GM12878 (cell line): ENCODE measurements at regions not wholly inside any gene's neighbourhood (a gene's known extent, or its start where the extent isn't known, plus 50 kb on each side); places are given as distances from the start of the nearest gene placed in this dataset.

ENCODE experiments used
- ATAC-seq: fragments of 200-7000 bp; cut with Tn5 transposase; 3 replicates; pipeline ENCODE4 v1.9.1; 2020; ENCODE audit warnings: mild to moderate bottlenecking, moderate library complexity
- BruUV-seq: library from RNA; stranded (reverse); fragments of 400-500 nt; replicated peaks from 2 replicates; lab custom pipeline; 2021; lab: Mats Ljungman, UMichigan
- CTCF ChIA-PET: fragments of 300-600 bp; sonication (Branson Sonifier 250); formaldehyde crosslinking; extraction: SDS; loops from one replicate; lab custom pipeline; 2021; ENCODE audit warnings: inconsistent platforms; lab: Yijun Ruan, JAX
- POLR2A ChIA-PET: fragments of 350-600 bp; formaldehyde crosslinking; extraction: SDS; loops from one replicate; lab custom pipeline; 2021; ENCODE audit warnings: inconsistent platforms; lab: Charles Lee
- RAD21 ChIA-PET: fragments of 300-600 bp; sonication (Branson Sonifier 250); formaldehyde crosslinking; loops from one replicate; lab custom pipeline; 2023; ENCODE audit warnings: antibody characterized with exemption; ENCODE audit not compliant: unreplicated experiment; lab: Charles Lee
- SMC1A ChIA-PET: fragments of 300-600 bp; sonication (Branson Sonifier 250); formaldehyde crosslinking; loops from one replicate; lab custom pipeline; 2023; ENCODE audit not compliant: unreplicated experiment, uncharacterized antibody; lab: Charles Lee
- DNase-seq: peaks from one replicate; pipeline ENCODE4 v3.0.0-alpha.2; 2011; ENCODE audit warnings: low read depth, low spot score
- FAIRE-seq: peaks from 3 replicates; lab custom pipeline; 2011; peaks lifted over from hg19 to GRCh38; lab: Jason Lieb, UNC
- H2AFZ ChIP-seq: 2 replicates; pipeline ENCODE4 v1.6.0; 2011; ENCODE audit warnings: low read depth, low read length, control low read depth; ENCODE audit not compliant: control insufficient read depth
- H3K27ac ChIP-seq: 2 replicates; pipeline ENCODE4 v1.5.1; 2011; ENCODE audit warnings: control low read depth; ENCODE audit not compliant: control insufficient read depth, insufficient read depth
- H3K27me3 ChIP-seq, 2 experiments: replicated peaks in 1 of 2; 2 replicates each; pipeline versions ENCODE4 v1.6.0 to v1.6.1; 2011; ENCODE audit warnings: low read length in 1 of 2; ENCODE audit not compliant: control insufficient read depth in 2 of 2, insufficient read depth in 2 of 2
- H3K36me3 ChIP-seq, 2 experiments: 2 replicates each; pipeline ENCODE4 v1.5.1; 2011; ENCODE audit warnings: low read length in 1 of 2; ENCODE audit not compliant: control insufficient read depth in 2 of 2, insufficient read depth in 2 of 2
- H3K4me1 ChIP-seq: 2 replicates; pipeline ENCODE4 v1.6.1; 2011; ENCODE audit warnings: mild to moderate bottlenecking, low read length, moderate library complexity, mixed read lengths; ENCODE audit not compliant: control insufficient read depth, insufficient read depth
- H3K4me2 ChIP-seq: 2 replicates; pipeline ENCODE4 v1.6.0; 2011; ENCODE audit warnings: control low read depth; ENCODE audit not compliant: control insufficient read depth, insufficient read depth
- H3K4me3 ChIP-seq: fragments of 200-600 bp; sonication (generic); 2 replicates; pipeline ENCODE4 v1.5.1; 2016
- H3K79me2 ChIP-seq: 2 replicates; pipeline ENCODE4 v1.6.0; 2011; ENCODE audit warnings: low read length; ENCODE audit not compliant: control insufficient read depth, insufficient read depth
- H3K9ac ChIP-seq: 2 replicates; pipeline ENCODE4 v1.8.0; 2011; ENCODE audit warnings: low read length, control low read depth, mixed read lengths; ENCODE audit not compliant: control insufficient read depth, insufficient read depth
- H3K9me3 ChIP-seq: replicated peaks from 3 replicates; pipeline ENCODE4 v1.5.1; 2011; ENCODE audit warnings: mild to moderate bottlenecking, low read length; ENCODE audit not compliant: control insufficient read depth, insufficient read depth
- H4K20me1 ChIP-seq: 2 replicates; pipeline ENCODE4 v1.6.0; 2011; ENCODE audit not compliant: control insufficient read depth, insufficient read depth
- BMI1 ChIP-seq: fragments of 450-650 bp; IDR thresholded peaks from 2 replicates; pipeline ENCODE4 v1.6.1; 2016; ENCODE audit warnings: mild to moderate bottlenecking, moderate library complexity, borderline replicate concordance
- CREB1 ChIP-seq: IDR thresholded peaks from 2 replicates; pipeline ENCODE4 v1.6.1; 2012; ENCODE audit warnings: low read depth, mild to moderate bottlenecking, inconsistent platforms
- EZH2 ChIP-seq: IDR thresholded peaks from 2 replicates; pipeline ENCODE4 v1.6.1; 2012; ENCODE audit warnings: low read depth, mild to moderate bottlenecking, control low read depth, inconsistent platforms, low read length, borderline replicate concordance; ENCODE audit not compliant: control insufficient read depth
- GABPA ChIP-seq: IDR thresholded peaks from 2 replicates; pipeline ENCODE4 v1.6.1; 2014; ENCODE audit warnings: antibody characterized with exemption, low read depth, mild to moderate bottlenecking, inconsistent platforms
- IRF4 ChIP-seq: IDR thresholded peaks from 2 replicates; pipeline ENCODE4 v1.6.1; 2011; ENCODE audit warnings: low read depth, low read length
- MTA2 ChIP-seq: fragments of 450-650 bp; IDR thresholded peaks from 2 replicates; pipeline ENCODE4 v1.6.1; 2016; ENCODE audit warnings: low read depth, mild to moderate bottlenecking, moderate library complexity
- MYC ChIP-seq: IDR thresholded peaks from 2 replicates; pipeline ENCODE4 v1.6.1; 2011; ENCODE audit warnings: mild to moderate bottlenecking, low read length, moderate library complexity, inconsistent platforms; ENCODE audit not compliant: insufficient read depth, insufficient replicate concordance, insufficient read length, severe bottlenecking
- NFIC ChIP-seq: IDR thresholded peaks from 2 replicates; pipeline ENCODE4 v1.6.1; 2012; ENCODE audit warnings: low read depth, mild to moderate bottlenecking, inconsistent platforms, low read length, moderate library complexity
- SIN3A ChIP-seq: IDR thresholded peaks from 2 replicates; pipeline ENCODE4 v1.6.1; 2012; ENCODE audit warnings: low read depth, low read length, improper control_type of control experiment
- SREBF1 ChIP-seq: IDR thresholded peaks from 2 replicates; pipeline ENCODE4 v1.6.1; 2012; ENCODE audit warnings: mild to moderate bottlenecking, low read length
- YY1 ChIP-seq: IDR thresholded peaks from 2 replicates; pipeline ENCODE4 v1.6.1; 2011; ENCODE audit warnings: low read depth, mild to moderate bottlenecking, low read length
- ZBED1 ChIP-seq: IDR thresholded peaks from 2 replicates; pipeline ENCODE4 v1.6.1; 2016; ENCODE audit warnings: borderline replicate concordance
- ZNF207 ChIP-seq: fragments of 450-650 bp; IDR thresholded peaks from 2 replicates; pipeline ENCODE4 v1.6.1; 2014; ENCODE audit warnings: antibody characterized with exemption, mild to moderate bottlenecking, borderline replicate concordance
- in situ Hi-C: fragments of 300-500 bp; cut with MboI; formaldehyde crosslinking; loops from 9 replicates; pipeline ENCODE4 v1.14.3; 2018; ENCODE audit warnings: mixed read lengths
- intact Hi-C: fragments of 100-400 bp; cut with micrococcal nuclease; formaldehyde crosslinking; loops from one replicate; pipeline ENCODE4 v1.14.2; 2022; ENCODE audit not compliant: unreplicated experiment
- TF ChIP-seq, protein P1 (sequence below): fragments of 450-650 bp; formaldehyde crosslinking; IDR thresholded peaks from 2 replicates; pipeline ENCODE4 v1.5.0; 2022; ENCODE audit warnings: mild to moderate bottlenecking, missing genetic modification characterization
- TF ChIP-seq, protein P2 (sequence below): IDR thresholded peaks from 2 replicates; pipeline ENCODE4 v1.6.1; 2011; ENCODE audit warnings: low read depth, low read length, improper control_type of control experiment, borderline replicate concordance
- TF ChIP-seq, protein P3 (sequence below): IDR thresholded peaks from 2 replicates; pipeline ENCODE4 v1.6.1; 2012; ENCODE audit warnings: improper control_type of control experiment, low read depth, low read length; ENCODE audit not compliant: insufficient replicate concordance

DNA sequence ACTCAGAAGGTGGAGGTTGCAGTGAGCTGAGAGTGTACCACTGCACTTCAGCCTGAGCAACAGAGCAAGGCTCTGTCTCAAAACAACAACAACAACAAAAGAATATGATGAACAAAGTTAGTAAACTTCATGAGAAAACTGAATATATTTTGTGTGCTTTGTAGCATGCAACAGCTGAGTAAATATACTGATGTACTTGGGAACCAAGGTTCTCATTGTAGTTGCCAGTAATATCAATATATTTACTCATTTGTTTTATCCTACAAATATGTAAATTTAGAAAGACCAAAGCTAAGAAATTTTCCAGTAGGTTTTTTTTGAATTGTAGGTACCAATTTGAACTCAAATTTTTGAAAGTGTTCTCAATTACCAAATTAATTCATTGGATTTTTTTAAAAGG is 127.2 kb downstream of the IPO8 start:
- no TSS peak for BruUV-seq
- intact Hi-C loops = no loop called here
- ChIA-PET POLR2A (no interaction called here), SMC1A (no interaction called here), RAD21 (no interaction called here), CTCF (no interaction called here)
- Histone ChIP-seq H3K36me3 (no peaks in the 10 kb centered on the region), H3K4me1 (no peaks in the 10 kb centered on the region), H3K79me2 (no peaks in the 10 kb centered on the region), H3K9me3 (no peaks in the 10 kb centered on the region), H2AFZ (no peak overlapping the region), H3K27me3 (no peaks in the 10 kb centered on the region), H3K4me2 (no peak overlapping the region), H4K20me1 (no peaks in the 10 kb centered on the region), H3K4me3 (no peak overlapping the region), H3K9ac (no peak overlapping the region), H3K27ac (no peak overlapping the region)
- DNase-seq (no peak), ATAC-seq (no peak), FAIRE-seq (no peak)
- in situ Hi-C loops = no loop called here
- TF ChIP-seq GABPA (no peak), CREB1 (no peak), ZNF207 (no peak), SIN3A (no peak), YY1 (no peak), NFIC (no peak), SREBF1 (no peak), EZH2 (no peak), ZBED1 (no peak), IRF4 (no peak), MTA2 (no peak), BMI1 (no peak), MYC (no peak)
- TF ChIP-seq, protein P1, sequence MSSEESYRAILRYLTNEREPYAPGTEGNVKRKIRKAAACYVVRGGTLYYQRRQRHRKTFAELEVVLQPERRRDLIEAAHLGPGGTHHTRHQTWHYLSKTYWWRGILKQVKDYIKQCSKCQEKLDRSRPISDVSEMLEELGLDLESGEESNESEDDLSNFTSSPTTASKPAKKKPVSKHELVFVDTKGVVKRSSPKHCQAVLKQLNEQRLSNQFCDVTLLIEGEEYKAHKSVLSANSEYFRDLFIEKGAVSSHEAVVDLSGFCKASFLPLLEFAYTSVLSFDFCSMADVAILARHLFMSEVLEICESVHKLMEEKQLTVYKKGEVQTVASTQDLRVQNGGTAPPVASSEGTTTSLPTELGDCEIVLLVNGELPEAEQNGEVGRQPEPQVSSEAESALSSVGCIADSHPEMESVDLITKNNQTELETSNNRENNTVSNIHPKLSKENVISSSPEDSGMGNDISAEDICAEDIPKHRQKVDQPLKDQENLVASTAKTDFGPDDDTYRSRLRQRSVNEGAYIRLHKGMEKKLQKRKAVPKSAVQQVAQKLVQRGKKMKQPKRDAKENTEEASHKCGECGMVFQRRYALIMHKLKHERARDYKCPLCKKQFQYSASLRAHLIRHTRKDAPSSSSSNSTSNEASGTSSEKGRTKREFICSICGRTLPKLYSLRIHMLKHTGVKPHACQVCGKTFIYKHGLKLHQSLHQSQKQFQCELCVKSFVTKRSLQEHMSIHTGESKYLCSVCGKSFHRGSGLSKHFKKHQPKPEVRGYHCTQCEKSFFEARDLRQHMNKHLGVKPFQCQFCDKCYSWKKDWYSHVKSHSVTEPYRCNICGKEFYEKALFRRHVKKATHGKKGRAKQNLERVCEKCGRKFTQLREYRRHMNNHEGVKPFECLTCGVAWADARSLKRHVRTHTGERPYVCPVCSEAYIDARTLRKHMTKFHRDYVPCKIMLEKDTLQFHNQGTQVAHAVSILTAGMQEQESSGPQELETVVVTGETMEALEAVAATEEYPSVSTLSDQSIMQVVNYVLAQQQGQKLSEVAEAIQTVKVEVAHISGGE (CRISPR knock-in tag) = no peak
- TF ChIP-seq, protein P2, sequence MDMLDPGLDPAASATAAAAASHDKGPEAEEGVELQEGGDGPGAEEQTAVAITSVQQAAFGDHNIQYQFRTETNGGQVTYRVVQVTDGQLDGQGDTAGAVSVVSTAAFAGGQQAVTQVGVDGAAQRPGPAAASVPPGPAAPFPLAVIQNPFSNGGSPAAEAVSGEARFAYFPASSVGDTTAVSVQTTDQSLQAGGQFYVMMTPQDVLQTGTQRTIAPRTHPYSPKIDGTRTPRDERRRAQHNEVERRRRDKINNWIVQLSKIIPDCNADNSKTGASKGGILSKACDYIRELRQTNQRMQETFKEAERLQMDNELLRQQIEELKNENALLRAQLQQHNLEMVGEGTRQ = no peak
- TF ChIP-seq, protein P3, sequence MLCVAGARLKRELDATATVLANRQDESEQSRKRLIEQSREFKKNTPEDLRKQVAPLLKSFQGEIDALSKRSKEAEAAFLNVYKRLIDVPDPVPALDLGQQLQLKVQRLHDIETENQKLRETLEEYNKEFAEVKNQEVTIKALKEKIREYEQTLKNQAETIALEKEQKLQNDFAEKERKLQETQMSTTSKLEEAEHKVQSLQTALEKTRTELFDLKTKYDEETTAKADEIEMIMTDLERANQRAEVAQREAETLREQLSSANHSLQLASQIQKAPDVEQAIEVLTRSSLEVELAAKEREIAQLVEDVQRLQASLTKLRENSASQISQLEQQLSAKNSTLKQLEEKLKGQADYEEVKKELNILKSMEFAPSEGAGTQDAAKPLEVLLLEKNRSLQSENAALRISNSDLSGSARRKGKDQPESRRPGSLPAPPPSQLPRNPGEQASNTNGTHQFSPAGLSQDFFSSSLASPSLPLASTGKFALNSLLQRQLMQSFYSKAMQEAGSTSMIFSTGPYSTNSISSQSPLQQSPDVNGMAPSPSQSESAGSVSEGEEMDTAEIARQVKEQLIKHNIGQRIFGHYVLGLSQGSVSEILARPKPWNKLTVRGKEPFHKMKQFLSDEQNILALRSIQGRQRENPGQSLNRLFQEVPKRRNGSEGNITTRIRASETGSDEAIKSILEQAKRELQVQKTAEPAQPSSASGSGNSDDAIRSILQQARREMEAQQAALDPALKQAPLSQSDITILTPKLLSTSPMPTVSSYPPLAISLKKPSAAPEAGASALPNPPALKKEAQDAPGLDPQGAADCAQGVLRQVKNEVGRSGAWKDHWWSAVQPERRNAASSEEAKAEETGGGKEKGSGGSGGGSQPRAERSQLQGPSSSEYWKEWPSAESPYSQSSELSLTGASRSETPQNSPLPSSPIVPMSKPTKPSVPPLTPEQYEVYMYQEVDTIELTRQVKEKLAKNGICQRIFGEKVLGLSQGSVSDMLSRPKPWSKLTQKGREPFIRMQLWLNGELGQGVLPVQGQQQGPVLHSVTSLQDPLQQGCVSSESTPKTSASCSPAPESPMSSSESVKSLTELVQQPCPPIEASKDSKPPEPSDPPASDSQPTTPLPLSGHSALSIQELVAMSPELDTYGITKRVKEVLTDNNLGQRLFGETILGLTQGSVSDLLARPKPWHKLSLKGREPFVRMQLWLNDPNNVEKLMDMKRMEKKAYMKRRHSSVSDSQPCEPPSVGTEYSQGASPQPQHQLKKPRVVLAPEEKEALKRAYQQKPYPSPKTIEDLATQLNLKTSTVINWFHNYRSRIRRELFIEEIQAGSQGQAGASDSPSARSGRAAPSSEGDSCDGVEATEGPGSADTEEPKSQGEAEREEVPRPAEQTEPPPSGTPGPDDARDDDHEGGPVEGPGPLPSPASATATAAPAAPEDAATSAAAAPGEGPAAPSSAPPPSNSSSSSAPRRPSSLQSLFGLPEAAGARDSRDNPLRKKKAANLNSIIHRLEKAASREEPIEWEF = no peak
